ENCODE measurements at regions not wholly inside any gene's neighbourhood (a gene's known extent, or its start where the extent isn't known, plus 50 kb on each side); places are given as distances from the start of the nearest gene placed in this dataset.

DNA sequence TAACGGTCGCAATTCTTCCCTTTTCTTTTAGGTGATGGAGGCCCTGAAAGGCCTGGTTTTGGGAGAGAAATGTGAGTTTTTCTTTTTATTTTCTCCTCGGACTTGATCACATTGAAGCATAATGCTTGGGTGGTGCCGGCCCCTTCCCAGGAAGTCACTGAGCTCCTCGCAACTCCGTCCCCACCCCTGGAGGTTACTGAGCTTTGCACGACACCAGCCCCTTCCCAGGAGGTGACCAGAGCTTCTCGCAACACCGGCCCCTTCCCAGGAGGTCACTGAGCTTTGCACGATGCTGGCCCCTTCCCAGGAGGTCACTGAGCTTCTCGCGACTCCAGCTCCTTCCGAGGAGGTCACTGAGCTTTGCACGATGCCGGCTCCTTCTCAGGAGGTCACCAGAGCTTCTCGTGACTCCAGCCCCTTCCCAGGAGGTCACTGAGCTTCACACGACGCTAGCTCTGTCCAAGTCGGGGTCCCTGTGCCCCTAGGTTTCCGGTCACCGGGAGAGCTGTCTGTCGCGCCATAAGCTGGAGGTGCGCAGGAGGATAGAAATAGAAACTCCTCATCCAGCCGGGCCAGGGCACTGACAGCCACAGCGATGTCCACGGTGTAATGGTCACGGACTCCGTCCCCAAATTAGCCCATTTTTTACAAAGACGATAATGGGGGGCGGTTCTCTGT is 586.4 kb downstream of the BRD1 start:
- TF ChIP-seq, protein P1, sequence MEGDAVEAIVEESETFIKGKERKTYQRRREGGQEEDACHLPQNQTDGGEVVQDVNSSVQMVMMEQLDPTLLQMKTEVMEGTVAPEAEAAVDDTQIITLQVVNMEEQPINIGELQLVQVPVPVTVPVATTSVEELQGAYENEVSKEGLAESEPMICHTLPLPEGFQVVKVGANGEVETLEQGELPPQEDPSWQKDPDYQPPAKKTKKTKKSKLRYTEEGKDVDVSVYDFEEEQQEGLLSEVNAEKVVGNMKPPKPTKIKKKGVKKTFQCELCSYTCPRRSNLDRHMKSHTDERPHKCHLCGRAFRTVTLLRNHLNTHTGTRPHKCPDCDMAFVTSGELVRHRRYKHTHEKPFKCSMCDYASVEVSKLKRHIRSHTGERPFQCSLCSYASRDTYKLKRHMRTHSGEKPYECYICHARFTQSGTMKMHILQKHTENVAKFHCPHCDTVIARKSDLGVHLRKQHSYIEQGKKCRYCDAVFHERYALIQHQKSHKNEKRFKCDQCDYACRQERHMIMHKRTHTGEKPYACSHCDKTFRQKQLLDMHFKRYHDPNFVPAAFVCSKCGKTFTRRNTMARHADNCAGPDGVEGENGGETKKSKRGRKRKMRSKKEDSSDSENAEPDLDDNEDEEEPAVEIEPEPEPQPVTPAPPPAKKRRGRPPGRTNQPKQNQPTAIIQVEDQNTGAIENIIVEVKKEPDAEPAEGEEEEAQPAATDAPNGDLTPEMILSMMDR (IDR thresholded peaks at IDR 0.05; ENCODE audit: low read depth, low read length): no peak
- TF ChIP-seq POLR2A (IDR thresholded peaks at IDR 0.05; ENCODE audit: extremely low read depth, insufficient read length): no peak
- TF ChIP-seq, protein P2, sequence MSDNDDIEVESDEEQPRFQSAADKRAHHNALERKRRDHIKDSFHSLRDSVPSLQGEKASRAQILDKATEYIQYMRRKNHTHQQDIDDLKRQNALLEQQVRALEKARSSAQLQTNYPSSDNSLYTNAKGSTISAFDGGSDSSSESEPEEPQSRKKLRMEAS (IDR thresholded peaks at IDR 0.05; ENCODE audit: low read depth, low read length): no peak

All from NB4 (cell line).